Fibroblast of skin of right biceps (primary cell): ENCODE measurements at regions not wholly inside any gene's neighbourhood (a gene's known extent, or its start where the extent isn't known, plus 50 kb on each side); places are given as distances from the start of the nearest gene placed in this dataset.
"Not testable (repeated sequence)": the region's sequence is repeated elsewhere in the genome, so short reads cannot be mapped to it uniquely, and the experiment has no call there.

Experiments used
- DNase-seq: peaks from one replicate; pipeline ENCODE4 v3.0.0-alpha.2; 2013

DNA sequence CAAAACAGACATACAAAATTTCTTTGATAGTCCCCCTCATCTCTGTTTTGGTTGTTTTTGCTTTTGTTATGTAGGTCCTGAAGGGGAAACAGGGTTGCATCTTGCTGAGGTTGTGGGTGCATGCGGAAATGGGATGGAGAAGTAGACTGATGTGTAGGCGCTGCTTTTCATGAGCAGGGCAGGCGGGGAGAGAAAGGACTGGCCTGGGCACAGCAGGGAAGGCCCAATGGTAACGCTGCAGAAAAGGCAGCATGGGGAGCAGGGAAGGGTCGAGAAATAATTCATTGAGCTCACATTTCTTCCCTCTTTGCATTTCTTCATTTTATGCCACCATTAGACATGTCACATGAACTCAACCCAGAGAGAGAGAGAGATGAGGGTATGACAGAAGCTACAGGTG, 74.3 kb upstream of the CCN2 start:
- DNase-seq, result no peak

DNA sequence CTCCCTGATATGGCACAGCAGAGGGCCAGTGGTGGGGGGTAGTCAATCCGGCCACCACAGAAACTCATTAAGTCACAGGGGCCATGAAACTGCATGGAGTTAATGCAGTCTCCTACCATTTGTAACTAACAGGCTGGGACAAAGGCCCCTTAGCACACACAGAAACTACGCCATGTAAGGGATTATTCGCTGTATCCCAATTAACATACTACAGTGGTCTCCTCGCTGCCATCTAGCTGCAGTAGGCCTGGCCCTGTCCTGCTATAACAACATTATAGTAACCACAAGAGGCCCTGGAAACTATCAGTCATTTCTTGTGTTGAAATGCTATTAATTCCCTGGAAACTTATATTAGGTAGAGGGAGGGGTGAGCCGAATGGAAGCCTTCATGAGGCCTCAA, 72.3 kb upstream of the CCN2 start:
- peak; percentile 36 for DNase-seq

- peak; percentile 25 for DNase-seq
Observed at GRCh38 chr6:132021552-132022375, 70.6 kb upstream of the CCN2 start.

GRCh38 chr6:132020918-132021317, 69.7 kb upstream of the CCN2 start:
- DNase-seq, result not testable (repeated sequence)

GRCh38 chr6:132020138-132020581, 69.0 kb upstream of the CCN2 start:
- DNase-seq, result peak; percentile 18

GRCh38 chr6:132019586-132019985, 68.4 kb upstream of the CCN2 start:
- DNase-seq, result no peak

GRCh38 chr6:132017942-132018341, 66.8 kb upstream of the CCN2 start:
- DNase-seq, result no peak

DNA sequence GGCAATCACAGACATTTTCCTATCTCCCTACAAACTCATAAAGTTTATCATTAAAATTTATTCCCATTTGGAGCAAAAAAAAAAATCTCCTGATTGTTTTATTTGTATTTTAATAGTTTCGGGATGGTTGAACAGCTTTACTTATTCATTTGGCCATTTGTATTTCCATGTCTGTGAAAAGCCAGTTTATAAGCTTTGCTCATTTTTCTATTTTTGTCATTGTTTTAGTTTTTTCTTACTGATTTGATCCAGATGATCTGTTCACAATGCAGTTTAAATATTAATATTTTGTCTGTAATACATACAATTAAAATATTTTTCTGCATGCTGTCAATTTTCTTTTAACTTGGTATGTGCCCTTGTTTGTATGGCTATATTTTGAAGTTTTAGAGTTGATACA, 65.2 kb upstream of the CCN2 start:
- DNase-seq, result no peak

GRCh38 chr6:132011582-132011981, 60.4 kb upstream of the CCN2 start:
- peak; percentile 36 for DNase-seq

- DNase-seq, result no peak
Observed at GRCh38 chr6:132009175-132009574, 58.0 kb upstream of the CCN2 start.

- peak; percentile 39 for DNase-seq
Observed at GRCh38 chr6:132007474-132008190, 56.5 kb upstream of the CCN2 start.

GRCh38 chr6:132005178-132005577, 54.0 kb upstream of the CCN2 start:
- no peak for DNase-seq

DNA sequence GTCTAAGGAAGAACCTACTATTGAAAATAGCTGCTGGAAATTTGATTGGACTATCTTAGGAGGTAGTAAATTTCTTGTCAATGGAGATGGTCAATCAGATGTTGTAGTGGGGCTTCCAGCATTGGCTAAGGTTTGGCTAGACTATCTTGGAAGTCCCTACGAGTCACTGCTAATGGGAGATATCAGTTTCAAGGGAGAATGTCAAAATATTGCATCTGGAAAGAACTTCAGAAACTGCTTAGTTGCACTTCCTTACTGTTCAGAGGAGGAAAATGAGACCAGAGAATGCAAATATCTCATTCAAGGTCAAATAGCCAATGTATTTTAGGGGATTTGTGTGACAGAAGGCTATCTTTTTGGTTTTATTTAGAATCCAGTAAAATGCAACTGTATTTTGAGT, 53.5 kb upstream of the CCN2 start:
- no peak for DNase-seq

- no peak for DNase-seq
Observed at GRCh38 chr6:132003516-132004178, 52.5 kb upstream of the CCN2 start.
